A549 (cell line): ENCODE measurements at regions not wholly inside any gene's neighbourhood (a gene's known extent, or its start where the extent isn't known, plus 50 kb on each side); places are given as distances from the start of the nearest gene placed in this dataset.
A peak's percentile ranks its signal among the peaks of the same experiment; 100 is the strongest.

Source experiments
- ATAC-seq, 2 experiments: fragments of 200-7000 bp in 1 of 2; fragments of >200 bp in 1 of 2; cut with Nextera tagmentation in 1 of 2; cut with Tn5 transposase in 1 of 2; 3 replicates each; pipeline versions ENCODE4 v1.8.0 to v1.9.1; 2018 to 2020; ENCODE audit warnings: mild to moderate bottlenecking in 1 of 2, moderate library complexity in 1 of 2
- CTCF ChIA-PET: fragments of 300-600 bp; sonication (Branson Sonifier 250); formaldehyde crosslinking; extraction: SDS; loops from one replicate; lab custom pipeline; 2021; ENCODE audit warnings: antibody characterized with exemption, inconsistent platforms; lab: Yijun Ruan, JAX
- POLR2A ChIA-PET: fragments of 350-600 bp; formaldehyde crosslinking; extraction: SDS; loops from one replicate; lab custom pipeline; 2021; ENCODE audit warnings: antibody characterized with exemption, inconsistent platforms; lab: Yijun Ruan, JAX
- DNase-seq, 2 experiments: peaks; one replicate each; pipeline versions ENCODE4 v3.0.0 to v3.0.0-alpha.2; 2011 to 2016; ENCODE audit warnings: low read depth in 1 of 2, low spot score in 1 of 2
- FAIRE-seq: peaks from 2 replicates; lab custom pipeline; 2011; peaks lifted over from hg19 to GRCh38; lab: Jason Lieb, UNC
- H3K27ac ChIP-seq, 2 experiments: fragments of >200 bp; sonication (Bioruptor Twin); formaldehyde crosslinking; 3 replicates each; pipeline ENCODE4 v1.5.1; 2016 to 2017
- H3K4me1 ChIP-seq: fragments of >200 bp; sonication (Bioruptor Twin); formaldehyde crosslinking; 3 replicates; pipeline ENCODE4 v1.6.1; 2016
- H3K4me2 ChIP-seq: fragments of >200 bp; sonication (Bioruptor Twin); formaldehyde crosslinking; 3 replicates; pipeline ENCODE4 v1.6.1; 2016
- H3K4me3 ChIP-seq: fragments of >200 bp; sonication (Bioruptor Twin); formaldehyde crosslinking; 3 replicates; pipeline ENCODE4 v1.5.1; 2016
- H3K9me3 ChIP-seq: fragments of >200 bp; sonication (Bioruptor Twin); formaldehyde crosslinking; 3 replicates; pipeline ENCODE4 v1.6.1; 2016
- CEBPB ChIP-seq, 2 experiments: fragments of >200 bp in 1 of 2; sonication (Bioruptor Twin) in 1 of 2; formaldehyde crosslinking in 1 of 2; IDR thresholded peaks; 2 replicates each; pipeline ENCODE4 v1.6.1; 2012 to 2016
- CHD4 ChIP-seq: fragments of 200-600 bp; sonication (generic); IDR thresholded peaks from 2 replicates; pipeline ENCODE4 v1.6.1; 2016; ENCODE audit warnings: antibody characterized with exemption, mild to moderate bottlenecking, borderline replicate concordance
- EHF ChIP-seq: fragments of 250-450 bp; sonication (Bioruptor Pico); IDR thresholded peaks from 2 replicates; pipeline ENCODE4 v1.5.0; 2020; ENCODE audit warnings: mild to moderate bottlenecking
- EP300 ChIP-seq, 2 experiments: fragments of >200 bp; sonication (Bioruptor Twin); formaldehyde crosslinking; IDR thresholded peaks; 2 replicates in 1 of 2; 3 replicates in 1 of 2; pipeline ENCODE4 v1.6.1; 2016 to 2017
- ESRRA ChIP-seq: fragments of 150-350 bp; IDR thresholded peaks from 2 replicates; pipeline ENCODE4 v1.6.1; 2014; ENCODE audit warnings: mild to moderate bottlenecking, low read length, borderline replicate concordance
- FOSL2 ChIP-seq, 2 experiments: fragments of 450-650 bp in 1 of 2; fragments of >200 bp in 1 of 2; sonication (Bioruptor Twin) in 1 of 2; formaldehyde crosslinking; IDR thresholded peaks; 2 replicates each; pipeline versions ENCODE4 v1.5.0 to v1.6.1; 2016 to 2020; ENCODE audit warnings: mild to moderate bottlenecking in 1 of 2, moderate library complexity in 1 of 2
- GATA3 ChIP-seq: IDR thresholded peaks from 2 replicates; pipeline ENCODE4 v1.6.1; 2012; ENCODE audit warnings: borderline replicate concordance
- HEYL ChIP-seq: fragments of 250-450 bp; sonication (Bioruptor Pico); IDR thresholded peaks from 2 replicates; pipeline ENCODE4 v1.8.0; 2021; ENCODE audit warnings: mild to moderate bottlenecking, moderate library complexity
- HOXB13 ChIP-seq: fragments of 250-450 bp; sonication (Bioruptor Pico); IDR thresholded peaks from 2 replicates; pipeline ENCODE4 v1.5.0; 2020; ENCODE audit warnings: low read depth, mild to moderate bottlenecking, moderate library complexity
- KDM1A ChIP-seq: fragments of 200-600 bp; sonication (generic); IDR thresholded peaks from 2 replicates; pipeline ENCODE4 v1.6.1; 2016; ENCODE audit warnings: low read depth, mild to moderate bottlenecking
- MYC ChIP-seq: IDR thresholded peaks from 2 replicates; pipeline ENCODE4 v1.6.1; 2012; ENCODE audit warnings: mild to moderate bottlenecking, inconsistent platforms, low read length, improper control_type of control experiment, borderline replicate concordance
- NPAS2 ChIP-seq: fragments of 250-450 bp; sonication (Bioruptor Pico); IDR thresholded peaks from 2 replicates; pipeline ENCODE4 v1.8.0; 2022; ENCODE audit warnings: mild to moderate bottlenecking, moderate library complexity, borderline replicate concordance
- PHF8 ChIP-seq: fragments of 200-600 bp; sonication (generic); IDR thresholded peaks from 2 replicates; pipeline ENCODE4 v1.6.1; 2016; ENCODE audit warnings: low read depth, mild to moderate bottlenecking, antibody characterized with exemption, moderate library complexity, borderline replicate concordance
- POLR2A ChIP-seq: IDR thresholded peaks from 2 replicates; pipeline ENCODE4 v1.6.1; 2012; ENCODE audit warnings: mild to moderate bottlenecking, low read length
- SMC3 ChIP-seq: fragments of >200 bp; sonication (Bioruptor Twin); formaldehyde crosslinking; IDR thresholded peaks from 3 replicates; pipeline ENCODE4 v1.6.1; 2018; ENCODE audit warnings: inconsistent platforms
- SREBF2 ChIP-seq: fragments of 450-650 bp; IDR thresholded peaks from 2 replicates; pipeline ENCODE4 v1.6.1; 2014; ENCODE audit warnings: mild to moderate bottlenecking, moderate library complexity
- TFCP2L1 ChIP-seq: fragments of 250-450 bp; sonication (Bioruptor Pico); IDR thresholded peaks from 2 replicates; pipeline ENCODE4 v1.5.0; 2021; ENCODE audit warnings: mild to moderate bottlenecking
- WGBS: methylation state at CpG from one replicate; pipeline ENCODE4 v1.1.6; 2017; ENCODE audit errors: missing lambda C conversion rate; 5-methylcytosine and 5-hydroxymethylcytosine counted together
- TF ChIP-seq, protein P1 (sequence below): IDR thresholded peaks from 2 replicates; pipeline ENCODE4 v1.6.1; 2012; ENCODE audit warnings: low read depth, borderline replicate concordance
- TF ChIP-seq, protein P2 (sequence below): fragments of 200-600 bp; sonication (generic); IDR thresholded peaks from 2 replicates; pipeline ENCODE4 v1.6.1; 2016; ENCODE audit warnings: antibody characterized with exemption, mild to moderate bottlenecking, moderate library complexity
- TF ChIP-seq, protein P3 (sequence below): fragments of 450-650 bp; IDR thresholded peaks from 2 replicates; pipeline ENCODE4 v1.6.1; 2014; ENCODE audit warnings: antibody characterized with exemption

DNA sequence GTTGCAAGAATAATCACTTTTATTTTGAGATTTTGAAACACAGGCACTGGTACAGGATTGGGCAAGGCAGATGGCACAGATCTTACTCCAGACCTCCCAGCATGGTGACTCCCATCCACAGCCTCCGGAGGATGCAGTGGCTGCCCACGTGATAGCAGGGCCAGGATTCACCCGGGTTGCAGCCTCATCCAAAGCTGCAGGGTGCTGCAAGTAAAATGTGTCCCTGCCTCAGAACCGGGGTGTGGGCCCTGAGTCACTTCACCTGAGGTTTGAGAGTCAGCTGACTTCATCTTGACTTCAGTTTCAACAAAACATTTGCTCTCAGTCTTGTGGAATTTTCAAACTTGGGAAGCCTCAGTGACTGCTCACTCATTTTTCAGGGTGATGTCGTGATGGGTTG is 201.9 kb downstream of the FGF9 start:
- ChIA-PET CTCF (interaction anchor here (0.7 kb wide), 1 partner anchor 19 kb away, joined by 3 read pairs; no protein-coding TSS in a partner anchor), POLR2A (no interaction called here)
- Histone ChIP-seq H3K27ac (no peak overlapping the region), H3K4me3 (no peak overlapping the region), H3K4me1 (no peaks in the 10 kb centered on the region), H3K4me2 (no peak overlapping the region), H3K9me3 (no peaks in the 10 kb centered on the region)
- ATAC-seq (no peak), DNase-seq (no peak), FAIRE-seq (no peak)
- TF ChIP-seq PHF8: no peak
- TF ChIP-seq, protein P1, sequence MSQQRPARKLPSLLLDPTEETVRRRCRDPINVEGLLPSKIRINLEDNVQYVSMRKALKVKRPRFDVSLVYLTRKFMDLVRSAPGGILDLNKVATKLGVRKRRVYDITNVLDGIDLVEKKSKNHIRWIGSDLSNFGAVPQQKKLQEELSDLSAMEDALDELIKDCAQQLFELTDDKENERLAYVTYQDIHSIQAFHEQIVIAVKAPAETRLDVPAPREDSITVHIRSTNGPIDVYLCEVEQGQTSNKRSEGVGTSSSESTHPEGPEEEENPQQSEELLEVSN: no peak
- TF ChIP-seq TFCP2L1 (CRISPR knock-in tag): no peak
- TF ChIP-seq, protein P2, sequence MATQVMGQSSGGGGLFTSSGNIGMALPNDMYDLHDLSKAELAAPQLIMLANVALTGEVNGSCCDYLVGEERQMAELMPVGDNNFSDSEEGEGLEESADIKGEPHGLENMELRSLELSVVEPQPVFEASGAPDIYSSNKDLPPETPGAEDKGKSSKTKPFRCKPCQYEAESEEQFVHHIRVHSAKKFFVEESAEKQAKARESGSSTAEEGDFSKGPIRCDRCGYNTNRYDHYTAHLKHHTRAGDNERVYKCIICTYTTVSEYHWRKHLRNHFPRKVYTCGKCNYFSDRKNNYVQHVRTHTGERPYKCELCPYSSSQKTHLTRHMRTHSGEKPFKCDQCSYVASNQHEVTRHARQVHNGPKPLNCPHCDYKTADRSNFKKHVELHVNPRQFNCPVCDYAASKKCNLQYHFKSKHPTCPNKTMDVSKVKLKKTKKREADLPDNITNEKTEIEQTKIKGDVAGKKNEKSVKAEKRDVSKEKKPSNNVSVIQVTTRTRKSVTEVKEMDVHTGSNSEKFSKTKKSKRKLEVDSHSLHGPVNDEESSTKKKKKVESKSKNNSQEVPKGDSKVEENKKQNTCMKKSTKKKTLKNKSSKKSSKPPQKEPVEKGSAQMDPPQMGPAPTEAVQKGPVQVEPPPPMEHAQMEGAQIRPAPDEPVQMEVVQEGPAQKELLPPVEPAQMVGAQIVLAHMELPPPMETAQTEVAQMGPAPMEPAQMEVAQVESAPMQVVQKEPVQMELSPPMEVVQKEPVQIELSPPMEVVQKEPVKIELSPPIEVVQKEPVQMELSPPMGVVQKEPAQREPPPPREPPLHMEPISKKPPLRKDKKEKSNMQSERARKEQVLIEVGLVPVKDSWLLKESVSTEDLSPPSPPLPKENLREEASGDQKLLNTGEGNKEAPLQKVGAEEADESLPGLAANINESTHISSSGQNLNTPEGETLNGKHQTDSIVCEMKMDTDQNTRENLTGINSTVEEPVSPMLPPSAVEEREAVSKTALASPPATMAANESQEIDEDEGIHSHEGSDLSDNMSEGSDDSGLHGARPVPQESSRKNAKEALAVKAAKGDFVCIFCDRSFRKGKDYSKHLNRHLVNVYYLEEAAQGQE: no peak
- 10% methylated on average over 1 of the region's 5 CpGs for WGBS

DNA sequence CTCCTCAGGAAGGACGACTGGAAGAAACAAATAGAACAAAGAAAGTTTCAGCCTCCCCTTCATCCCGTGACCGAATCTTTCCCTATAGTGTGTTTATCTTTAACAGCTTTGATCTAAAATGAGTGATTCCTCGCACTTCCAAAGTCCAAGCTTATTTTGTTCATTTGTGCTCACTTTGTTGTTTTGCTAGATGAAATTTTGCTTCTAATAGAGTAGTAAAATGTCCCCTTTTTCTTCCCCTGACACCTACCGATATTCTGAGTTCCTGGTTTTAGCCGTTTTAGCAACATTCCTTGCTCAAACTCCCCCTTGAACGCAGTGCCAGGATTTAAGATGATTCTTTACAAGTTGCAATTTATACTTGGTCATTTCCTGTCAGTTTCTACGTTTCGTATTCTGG is 204.2 kb downstream of the FGF9 start:
- no peak overlapping the region for H3K27ac ChIP-seq
- H3K9me3 ChIP-seq: no peaks in the 10 kb centered on the region
- no peak overlapping the region for H3K4me2 ChIP-seq
- no peak for ATAC-seq
- DNase-seq: no peak
- H3K4me1 ChIP-seq: no peaks in the 10 kb centered on the region
- 29% methylated on average over 9 of the region's 9 CpGs for WGBS
- ChIA-PET CTCF (interaction anchor here (0.8 kb wide), 1 partner anchor 10 kb away, joined by 3 read pairs; no protein-coding TSS in a partner anchor), POLR2A (no interaction called here)
- TF ChIP-seq POLR2A (no peak), SREBF2 (no peak), CHD4 (no peak), NPAS2 (CRISPR knock-in tag) (no peak), ESRRA (no peak)
- TF ChIP-seq, protein P3, sequence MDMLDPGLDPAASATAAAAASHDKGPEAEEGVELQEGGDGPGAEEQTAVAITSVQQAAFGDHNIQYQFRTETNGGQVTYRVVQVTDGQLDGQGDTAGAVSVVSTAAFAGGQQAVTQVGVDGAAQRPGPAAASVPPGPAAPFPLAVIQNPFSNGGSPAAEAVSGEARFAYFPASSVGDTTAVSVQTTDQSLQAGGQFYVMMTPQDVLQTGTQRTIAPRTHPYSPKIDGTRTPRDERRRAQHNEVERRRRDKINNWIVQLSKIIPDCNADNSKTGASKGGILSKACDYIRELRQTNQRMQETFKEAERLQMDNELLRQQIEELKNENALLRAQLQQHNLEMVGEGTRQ: no peak
- H3K4me3 ChIP-seq: no peak overlapping the region
- no peak for FAIRE-seq

DNA sequence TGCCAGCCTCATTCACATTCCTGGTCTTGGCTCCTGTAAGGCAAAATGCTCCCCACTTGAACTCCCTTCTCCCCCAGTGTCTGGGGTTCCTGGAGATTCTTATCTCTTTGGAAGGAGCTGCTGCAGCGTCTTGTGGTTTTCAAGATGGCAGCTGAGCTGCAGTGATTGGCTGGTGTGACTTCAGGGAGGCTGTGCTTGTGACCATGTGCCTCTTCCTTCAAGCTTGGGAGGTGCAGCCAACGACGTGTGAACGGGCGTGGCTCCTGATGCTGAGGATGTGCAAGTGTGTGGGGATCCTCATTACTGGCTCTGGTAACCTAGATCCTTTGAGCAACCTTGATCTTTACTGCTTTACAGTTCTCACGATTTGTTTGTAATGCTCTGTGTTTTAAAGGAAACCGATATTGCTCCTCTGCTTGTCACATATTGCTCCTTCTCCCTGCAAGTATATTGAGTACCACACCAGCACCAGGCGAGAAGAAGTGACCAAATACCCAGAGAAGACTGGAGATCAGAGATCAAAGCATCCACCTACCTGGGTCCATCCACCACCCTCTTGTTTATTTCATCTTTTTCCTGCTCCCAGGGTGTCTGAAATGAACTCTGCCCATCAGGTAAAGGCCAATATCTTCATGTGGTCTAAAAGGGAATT is 208.5 kb downstream of the FGF9 start:
- Histone ChIP-seq H3K4me2 (no peak overlapping the region), H3K9me3 (no peaks in the 10 kb centered on the region)
- FAIRE-seq: no peak
- POLR2A ChIA-PET: no interaction called here
- no peak for ATAC-seq
- CTCF ChIA-PET: no interaction called here
- TF ChIP-seq KDM1A: no peak
- TF ChIP-seq EP300 (IDR thresholded peaks at IDR 0.05): no peak
- TF ChIP-seq EHF (CRISPR knock-in tag): no peak
- TF ChIP-seq CEBPB (IDR thresholded peaks at IDR 0.05): no peak
- TF ChIP-seq MYC: no peak
- TF ChIP-seq, all 56 proteins: peak for 0
- no peak overlapping the region for H3K27ac ChIP-seq
- 3% methylated on average over 7 of the region's 8 CpGs for WGBS
- no peak overlapping the region for H3K4me3 ChIP-seq
- H3K4me1 ChIP-seq: no peaks in the 10 kb centered on the region
- DNase-seq: peak in 1 of 2 experiments; percentile 4

DNA sequence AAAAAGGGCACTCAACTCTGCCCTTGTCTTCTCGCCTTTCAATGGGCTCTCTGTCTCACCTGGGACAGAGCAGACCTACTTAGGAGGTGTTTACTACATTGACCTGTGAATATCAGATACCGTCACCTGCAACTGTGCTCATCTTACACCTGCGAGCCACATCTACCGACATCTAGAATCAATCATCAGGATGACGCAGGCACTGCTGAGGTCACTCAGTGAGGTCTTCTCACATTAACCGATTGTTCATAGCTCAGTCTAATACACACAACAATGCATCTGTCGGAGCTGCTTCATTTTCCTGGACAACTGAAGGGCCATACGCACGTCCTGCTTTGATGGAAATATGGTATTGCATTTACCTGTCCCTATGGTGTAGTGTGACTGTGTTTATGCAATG is 211.9 kb downstream of the FGF9 start:
- no peak for DNase-seq
- H3K4me3 ChIP-seq: no peak overlapping the region
- ChIA-PET CTCF (no interaction called here), POLR2A (no interaction called here)
- H3K9me3 ChIP-seq: no peaks in the 10 kb centered on the region
- no peak overlapping the region for H3K4me2 ChIP-seq
- 54% methylated on average over 9 of the region's 9 CpGs for WGBS
- ATAC-seq: no peak
- no peak for FAIRE-seq
- TF ChIP-seq HOXB13 (no peak), SMC3 (no peak), HEYL (CRISPR knock-in tag) (no peak), KDM1A (no peak), NPAS2 (CRISPR knock-in tag) (no peak), GATA3 (no peak), FOSL2 (IDR thresholded peaks at IDR 0.05) (no peak), FOSL2 (CRISPR knock-in tag; IDR thresholded peaks at IDR 0.05) (no peak)
- no peak overlapping the region for H3K27ac ChIP-seq
- no peaks in the 10 kb centered on the region for H3K4me1 ChIP-seq
